Stimulated activated CD4-positive, alpha-beta T cell treated with anti-CD3 and anti-CD28 coated beads, Interleukin-15, amount 100 ng/mL, for 48 hours (primary cell): ENCODE measurements at regions not wholly inside any gene's neighbourhood (a gene's known extent, or its start where the extent isn't known, plus 50 kb on each side); places are given as distances from the start of the nearest gene placed in this dataset.

ENCODE experiments used
- DNase-seq, 2 donors: peaks; one replicate each; pipeline ENCODE4 v3.0.0-alpha.2; 2020; ENCODE audit warnings: low read depth in 2 of 2

DNA sequence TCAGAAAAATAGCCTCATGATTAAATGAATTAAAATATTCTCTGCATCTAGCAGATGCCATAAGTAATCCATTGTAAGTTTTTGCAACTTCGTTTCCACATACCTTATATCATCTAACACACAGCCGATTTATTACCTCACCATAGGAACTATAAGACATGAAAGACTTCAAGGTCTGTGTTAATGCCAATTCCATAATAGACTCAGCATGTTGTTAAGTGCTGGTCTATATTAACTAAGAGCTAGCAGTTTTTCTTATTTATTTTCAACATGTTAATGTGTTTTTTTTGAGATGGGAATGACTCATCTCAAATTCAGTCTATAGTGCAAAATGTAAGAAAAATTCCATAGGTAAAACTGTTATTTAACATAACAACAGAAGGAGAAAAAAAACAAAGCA is 243.9 kb upstream of the GULP1 start:
- no peak for DNase-seq

DNA sequence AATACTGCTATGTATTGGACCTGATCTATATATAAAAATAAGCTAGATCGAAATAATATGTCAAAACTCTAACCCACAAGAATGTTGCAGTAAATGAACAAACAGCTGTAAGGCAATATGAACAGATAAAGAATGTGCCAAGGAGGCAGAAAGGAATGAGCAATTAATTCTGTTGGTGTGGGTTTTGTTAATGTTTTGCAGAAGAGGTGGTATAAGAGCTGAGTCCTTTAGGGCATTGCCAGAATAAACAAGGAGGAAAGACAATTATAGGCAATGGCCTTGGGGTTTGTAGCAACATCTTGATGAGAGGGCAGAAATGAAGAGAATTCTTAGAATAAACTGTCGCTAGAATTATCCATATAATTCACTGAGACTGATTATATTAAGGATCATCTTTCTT is 240.9 kb upstream of the GULP1 start:
- no peak for DNase-seq

DNA sequence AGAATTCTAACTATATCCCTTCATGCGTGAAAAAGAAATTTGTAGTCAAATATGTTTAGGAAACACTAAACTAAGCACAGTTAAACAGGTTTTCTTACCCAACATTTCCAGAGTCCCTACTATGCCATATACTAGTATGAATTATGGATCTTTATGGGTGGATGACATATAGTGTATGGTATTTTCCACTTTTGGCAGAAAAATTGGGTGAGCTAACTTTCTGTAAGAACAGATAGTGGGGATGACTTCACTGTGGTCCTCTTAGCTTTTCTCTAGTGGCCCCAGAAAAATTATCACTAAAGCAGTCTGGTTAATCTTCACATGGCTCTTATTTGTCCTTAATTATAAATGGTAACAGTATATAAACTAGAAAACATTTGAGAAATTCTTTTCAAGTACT is 240.0 kb upstream of the GULP1 start:
- DNase-seq, result no peak

DNA sequence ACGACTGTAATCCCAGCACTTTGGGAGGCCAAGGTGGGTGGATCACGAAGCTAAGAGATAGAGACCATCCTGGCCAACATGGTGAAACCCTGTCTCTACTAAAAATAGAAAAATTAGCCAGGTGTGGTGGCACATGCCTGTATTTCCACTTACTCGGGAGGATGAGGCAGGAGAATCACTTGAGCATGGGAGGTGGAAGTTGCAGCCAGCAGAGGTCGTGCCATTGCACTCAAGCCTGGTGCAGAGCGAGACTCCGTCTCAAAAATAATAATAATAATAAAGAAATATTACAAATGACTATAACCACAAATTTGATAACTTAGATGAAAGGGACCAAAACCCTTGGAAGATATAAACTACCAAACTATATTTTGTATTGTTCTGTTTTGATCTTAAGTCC is 226.3 kb upstream of the GULP1 start:
- DNase-seq, result no peak

DNA sequence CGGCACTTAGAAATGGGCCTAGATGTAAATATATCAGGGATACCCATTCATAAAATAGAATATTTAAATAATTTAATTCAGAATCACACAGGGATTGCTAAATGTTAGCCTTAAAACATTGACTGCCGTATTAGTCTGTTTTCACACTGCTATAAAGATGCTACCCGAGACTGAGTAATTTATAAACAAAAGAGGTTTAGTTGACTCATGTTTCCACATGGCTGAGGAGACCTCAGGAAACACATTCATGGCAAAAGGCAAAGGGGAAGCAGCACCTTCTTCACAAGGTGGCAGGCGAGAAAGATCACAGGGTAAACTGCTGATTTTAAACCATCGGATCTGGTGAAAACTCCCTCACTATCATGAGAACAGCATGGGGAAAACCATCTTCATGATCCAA is 223.6 kb upstream of the GULP1 start:
- DNase-seq, result no peak

DNA sequence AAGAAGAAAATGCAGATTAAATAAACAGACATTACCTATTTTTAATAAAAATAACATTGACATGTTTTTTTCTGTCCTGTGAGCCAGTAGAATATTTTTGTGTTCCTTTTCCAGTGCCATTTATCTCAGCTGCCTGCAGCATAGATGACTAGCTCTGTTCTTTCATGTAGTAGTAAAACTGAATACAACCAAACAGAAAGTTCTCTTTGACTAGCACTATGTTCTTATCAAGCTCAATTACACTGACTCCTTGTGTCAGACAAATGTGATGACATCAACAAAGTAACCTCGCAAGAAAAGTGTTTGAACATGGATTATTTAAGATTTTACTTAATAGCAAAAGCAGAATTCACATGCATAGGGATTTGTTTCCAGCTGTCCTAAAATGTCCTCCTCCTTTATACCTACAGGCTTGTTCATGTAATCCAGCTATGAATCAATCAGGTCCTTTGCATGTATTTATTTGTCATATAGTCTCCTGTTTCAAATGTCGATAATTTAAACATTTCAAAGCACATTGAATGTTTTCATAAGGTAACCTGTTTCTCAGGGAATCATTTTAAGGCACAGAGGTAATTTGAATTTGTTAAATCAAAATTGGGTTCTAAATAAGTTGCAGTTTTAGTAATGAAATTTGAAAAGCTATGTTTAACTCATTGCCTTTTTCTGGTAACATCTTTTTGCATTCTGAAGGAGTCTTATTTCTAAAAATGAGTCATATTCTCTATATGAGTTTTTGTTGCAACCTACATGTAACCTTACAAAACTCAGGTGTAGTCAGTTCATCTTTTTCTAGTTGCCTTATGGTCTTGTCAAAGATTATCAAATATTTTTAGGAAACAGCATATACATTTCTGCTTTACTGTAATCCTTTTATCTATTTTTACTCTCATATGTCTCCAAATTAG is 215.3 kb upstream of the GULP1 start:
- no peak for DNase-seq

DNA sequence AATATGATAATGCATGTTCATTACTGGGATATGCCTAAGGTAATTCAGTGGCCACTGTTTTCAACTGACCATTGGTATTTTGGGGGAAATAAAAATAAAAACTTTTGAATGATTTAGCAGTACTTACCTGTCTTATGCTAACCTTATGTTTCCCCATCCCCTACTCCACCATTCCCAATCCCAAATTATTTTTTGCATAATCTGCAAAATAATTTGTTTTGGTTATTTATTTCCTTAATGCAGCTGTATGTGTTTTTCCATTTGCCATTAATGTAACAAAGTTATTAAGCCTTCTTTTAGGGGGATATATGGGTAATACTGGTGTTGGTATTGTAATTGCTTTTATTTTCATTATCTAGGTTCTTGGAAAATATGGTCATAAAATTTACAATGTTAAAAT is 213.9 kb upstream of the GULP1 start:
- no peak for DNase-seq

DNA sequence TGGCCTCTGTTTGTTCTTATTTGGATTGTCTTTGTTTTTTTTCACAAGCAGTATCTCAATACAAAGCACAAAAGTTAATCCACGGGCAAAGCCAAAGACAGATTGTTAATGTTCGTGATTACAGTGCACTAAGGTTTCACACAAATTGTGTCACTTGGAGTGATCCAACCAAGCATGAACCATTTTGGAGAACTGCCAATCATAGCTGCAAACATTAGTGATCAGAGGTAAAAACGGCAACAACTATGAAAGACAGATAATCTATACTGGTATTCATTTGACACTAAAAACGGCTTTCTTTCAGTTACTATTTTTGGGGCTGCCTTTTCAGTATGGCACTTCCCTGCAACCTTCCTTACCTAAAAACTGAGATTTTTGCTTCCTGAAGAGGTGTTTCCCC is 213.1 kb upstream of the GULP1 start:
- DNase-seq, result no peak

DNA sequence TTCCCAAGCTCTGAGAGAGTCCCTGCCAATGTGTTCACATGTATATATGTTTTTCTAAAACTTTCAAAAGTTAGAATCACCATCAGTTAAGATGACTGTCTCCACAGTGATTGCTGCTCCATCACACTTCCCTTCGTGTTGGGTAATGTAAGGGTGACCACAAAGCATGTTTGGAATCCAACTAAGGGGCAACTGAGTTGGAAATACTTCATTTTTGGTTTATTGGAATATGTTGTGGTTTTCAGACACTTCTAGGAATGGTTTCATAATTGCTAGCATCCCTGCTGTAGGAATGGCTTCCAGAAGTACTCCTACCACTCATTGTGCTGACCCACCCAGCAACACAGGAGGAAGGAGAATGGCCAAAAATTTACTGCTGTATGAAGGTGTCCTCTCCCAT is 212.5 kb upstream of the GULP1 start:
- DNase-seq, result no peak

DNA sequence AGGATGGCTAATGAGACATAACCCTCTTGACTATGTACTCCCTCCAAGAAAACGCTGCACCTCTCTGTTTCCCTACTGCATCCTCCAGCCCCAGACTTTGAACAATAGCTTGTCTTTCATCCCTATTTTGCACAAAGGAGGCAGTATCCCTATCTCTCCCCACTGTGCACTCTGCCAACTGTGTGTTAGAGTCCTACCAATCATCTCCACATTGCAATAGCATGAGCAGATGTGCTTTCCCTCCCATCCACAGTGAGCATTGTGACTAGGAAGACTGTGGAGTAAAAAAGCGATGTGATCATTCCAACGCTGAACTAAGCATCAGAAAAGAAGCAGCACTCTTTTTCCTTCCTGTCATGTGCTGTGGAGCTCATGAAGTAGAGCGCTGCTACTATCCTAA is 206.3 kb upstream of the GULP1 start:
- DNase-seq, result no peak

DNA sequence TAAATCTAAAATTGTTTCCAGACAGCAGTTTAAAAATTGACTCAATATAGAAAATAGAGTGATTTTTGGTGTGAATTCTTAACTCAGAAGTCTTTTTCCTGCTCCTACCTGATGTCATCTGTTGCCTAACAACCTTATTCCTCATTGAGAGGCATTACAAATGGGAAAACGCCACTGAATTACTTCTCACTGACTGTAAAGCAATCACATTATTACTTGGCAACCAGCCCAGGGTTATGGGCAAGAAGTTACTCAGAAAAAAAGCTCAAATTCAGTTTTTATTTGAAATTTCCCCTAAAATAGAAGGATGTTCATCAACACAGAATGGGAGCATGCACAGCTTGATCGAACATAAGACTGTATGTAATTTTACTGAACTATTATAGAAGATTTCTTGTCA is 201.8 kb upstream of the GULP1 start:
- DNase-seq, result no peak

DNA sequence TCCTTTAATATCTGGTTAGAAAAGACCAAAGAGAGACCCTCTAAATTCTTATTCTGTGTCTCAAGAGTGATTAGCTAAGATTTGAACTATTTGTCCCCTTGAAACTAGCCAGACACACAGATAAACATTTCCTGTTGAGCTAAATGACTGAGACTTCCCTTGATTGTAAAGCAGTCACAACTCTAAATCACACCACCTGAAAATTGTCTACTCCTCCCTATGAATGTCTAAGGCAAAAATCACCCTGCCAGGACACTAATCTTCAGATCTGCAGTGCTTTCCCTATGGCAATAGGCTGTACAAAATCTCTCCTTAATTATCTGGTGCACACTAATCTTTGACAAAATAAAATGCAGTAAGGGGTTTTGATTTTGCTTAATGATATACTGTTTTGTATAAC is 200.5 kb upstream of the GULP1 start:
- DNase-seq, result no peak

DNA sequence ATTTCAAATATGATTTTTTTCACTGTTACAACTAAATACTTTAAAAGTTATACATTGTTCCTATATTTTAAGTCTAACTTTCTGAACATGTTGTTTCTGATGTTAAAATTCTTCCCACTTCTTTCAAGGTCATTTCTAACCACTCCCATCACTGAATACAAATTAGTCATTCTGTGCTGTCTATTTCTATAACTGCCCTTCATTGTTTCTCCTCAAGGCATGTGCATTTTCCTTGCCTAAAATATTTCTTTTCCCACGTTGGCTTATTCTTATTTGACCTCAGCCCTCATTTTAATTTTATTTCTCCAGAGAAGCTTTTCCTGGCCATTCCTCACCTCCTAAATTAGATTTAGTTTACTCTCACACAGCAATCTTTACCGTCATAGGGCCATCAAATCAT is 198.9 kb upstream of the GULP1 start:
- DNase-seq, result no peak

DNA sequence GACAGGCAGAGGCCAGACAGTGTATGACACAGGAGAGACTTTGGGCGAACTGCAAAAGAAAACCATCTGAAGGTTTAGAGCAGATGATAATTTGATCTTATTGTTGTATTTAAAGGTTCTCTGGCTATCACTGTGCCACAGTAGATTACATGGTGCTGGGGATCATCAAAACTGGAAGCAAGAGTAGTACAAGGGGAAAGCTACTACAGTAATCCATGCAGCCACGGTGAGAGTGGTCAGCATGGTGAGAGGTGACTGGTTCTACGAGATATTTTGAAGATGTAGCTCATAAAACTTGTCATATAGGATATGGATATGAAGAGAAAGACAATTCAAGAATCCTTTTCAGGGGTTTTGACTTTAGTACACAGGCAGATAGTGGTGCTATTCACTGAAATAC is 194.8 kb upstream of the GULP1 start:
- DNase-seq, result no peak

DNA sequence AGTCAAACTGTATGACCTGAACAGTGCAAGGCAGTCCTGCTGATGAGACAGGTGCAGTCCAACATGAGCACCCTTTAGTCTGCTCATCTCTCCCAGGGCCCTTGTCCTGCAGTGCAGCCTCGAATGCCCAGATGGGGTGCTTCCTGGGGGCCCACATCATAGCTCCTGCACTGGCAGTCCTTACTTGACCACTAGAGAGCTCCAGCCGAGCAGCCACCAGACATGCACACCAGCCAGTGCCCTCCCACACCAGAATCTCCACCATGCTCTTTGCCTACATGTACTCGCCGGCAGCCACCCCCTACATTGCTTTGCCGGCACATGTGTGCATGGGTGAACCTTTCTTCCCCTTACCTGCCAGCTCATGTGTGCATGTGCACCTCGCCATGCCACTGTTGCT is 188.8 kb upstream of the GULP1 start:
- no peak for DNase-seq

DNA sequence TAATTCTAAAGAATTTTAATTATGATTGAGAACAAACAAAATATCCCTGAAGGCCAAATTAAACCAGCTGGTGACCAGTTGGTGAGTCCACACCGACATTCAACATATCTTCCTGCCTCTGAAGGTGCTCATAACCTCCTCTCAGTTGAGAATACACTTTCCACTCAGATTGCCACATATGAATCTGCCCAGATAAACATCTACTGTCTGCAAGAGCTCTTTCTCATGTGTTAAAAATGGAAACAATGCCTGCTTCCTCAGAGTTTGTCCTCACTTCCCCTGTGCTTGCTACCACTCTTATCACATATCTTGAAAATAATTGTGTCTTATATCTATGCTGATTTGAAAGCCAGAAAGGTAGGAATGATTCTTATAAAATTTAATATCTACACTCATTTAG is 177.7 kb upstream of the GULP1 start:
- DNase-seq, result no peak

DNA sequence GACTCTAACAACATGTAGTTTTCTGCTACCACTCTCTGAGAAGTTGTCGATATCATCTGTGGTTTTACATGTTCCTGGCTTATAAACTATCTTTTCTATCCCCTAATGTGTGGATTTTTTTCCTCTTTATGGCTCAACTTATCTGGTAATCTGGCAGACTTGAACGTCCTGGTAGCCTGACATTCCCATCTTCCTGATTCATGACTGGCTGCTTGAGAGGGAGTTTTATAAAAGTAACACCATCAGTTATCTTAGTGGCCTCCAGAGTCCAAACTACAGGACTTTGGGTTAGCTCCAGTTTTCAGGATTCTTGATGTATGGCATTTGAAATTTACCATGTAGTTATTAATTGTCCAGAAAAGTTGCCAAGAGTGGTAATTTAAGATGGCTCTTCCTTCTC is 174.0 kb upstream of the GULP1 start:
- no peak for DNase-seq

DNA sequence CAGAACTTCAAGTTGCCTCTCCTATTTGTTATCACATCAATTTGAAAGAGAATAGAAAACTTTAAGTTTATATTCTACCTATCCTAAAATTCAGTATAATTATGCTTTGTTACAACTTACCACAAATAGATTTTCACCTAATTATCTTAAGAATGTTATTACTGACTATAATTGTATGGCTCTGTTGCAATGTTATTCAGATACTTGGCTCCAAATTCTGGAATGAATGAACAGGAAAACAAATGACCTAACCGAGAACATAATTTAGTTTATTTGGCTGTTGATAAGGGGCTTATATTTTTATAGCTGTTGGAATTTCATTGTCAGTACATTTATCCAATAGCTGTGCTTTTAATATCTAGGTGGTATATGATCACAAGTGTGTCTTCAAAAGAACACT is 173.2 kb upstream of the GULP1 start:
- no peak for DNase-seq

DNA sequence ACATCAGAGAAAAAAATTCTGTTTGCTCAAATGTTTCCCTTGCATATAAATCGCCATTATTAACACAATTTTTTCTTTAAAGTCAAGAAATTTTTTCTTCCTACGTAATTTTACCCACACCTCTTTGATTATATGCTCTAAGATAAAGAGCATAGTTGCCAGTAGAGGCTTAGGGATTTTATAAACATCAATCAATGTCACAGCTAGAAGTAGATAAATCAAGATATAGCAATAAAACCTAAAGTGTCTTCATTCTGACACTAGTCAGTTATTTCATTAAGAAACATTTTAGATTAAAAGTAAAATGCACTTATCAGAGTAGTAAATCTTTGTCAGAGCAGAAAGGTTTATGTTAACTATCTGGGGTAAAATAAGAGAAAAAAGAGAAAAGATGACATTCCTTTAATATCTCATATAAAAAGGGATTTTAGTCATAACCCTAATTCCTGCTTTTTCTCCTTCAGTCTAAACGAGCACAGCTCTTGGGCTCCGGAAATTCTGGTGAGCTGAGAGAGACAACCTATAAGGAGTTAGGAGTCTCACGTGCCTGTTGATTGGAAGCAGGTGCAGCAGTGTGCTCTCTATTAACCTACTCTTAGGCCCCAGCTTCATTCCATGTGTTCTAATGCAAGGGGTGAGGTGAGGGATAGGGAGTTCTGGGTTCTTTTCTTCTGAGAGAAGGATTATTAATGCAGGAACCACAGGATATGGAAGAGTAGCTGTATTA is 172.4 kb upstream of the GULP1 start:
- no peak for DNase-seq

DNA sequence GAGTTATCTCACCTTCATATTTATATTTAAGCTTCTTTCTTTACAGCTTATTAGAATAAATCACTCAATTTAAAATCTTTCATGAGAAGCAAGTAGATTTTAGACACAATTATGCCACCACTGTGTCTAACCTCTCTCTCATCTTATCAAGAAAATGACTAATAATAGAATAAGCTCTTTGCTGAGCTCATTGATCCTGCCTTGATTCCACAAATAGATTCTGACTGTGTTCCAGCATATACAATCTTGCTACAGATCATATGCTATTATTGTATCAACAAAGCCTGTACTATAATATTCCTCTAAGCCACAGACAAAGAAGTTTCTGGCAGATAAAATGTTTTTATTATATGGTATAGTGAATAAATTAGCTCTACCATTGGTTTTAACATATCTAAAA is 168.7 kb upstream of the GULP1 start:
- no peak for DNase-seq

DNA sequence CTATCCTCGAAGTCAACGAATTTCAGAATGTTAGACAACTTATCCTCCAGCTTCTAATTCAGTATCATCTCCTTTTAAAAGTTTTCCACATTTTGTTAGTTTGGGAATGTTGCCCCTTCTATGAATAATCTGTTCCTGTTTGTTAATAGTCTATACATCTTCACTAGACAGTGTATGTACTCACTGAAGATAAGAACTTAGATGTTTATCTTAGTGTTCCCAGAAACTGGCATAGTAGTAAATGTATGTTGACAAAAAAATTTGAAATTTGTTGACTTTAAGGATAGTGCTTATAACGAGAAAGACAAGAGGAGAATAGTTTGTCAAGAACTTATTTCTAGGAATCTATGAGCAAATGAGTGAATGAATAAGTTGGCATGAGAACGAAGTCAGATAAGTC is 162.0 kb upstream of the GULP1 start:
- no peak for DNase-seq

DNA sequence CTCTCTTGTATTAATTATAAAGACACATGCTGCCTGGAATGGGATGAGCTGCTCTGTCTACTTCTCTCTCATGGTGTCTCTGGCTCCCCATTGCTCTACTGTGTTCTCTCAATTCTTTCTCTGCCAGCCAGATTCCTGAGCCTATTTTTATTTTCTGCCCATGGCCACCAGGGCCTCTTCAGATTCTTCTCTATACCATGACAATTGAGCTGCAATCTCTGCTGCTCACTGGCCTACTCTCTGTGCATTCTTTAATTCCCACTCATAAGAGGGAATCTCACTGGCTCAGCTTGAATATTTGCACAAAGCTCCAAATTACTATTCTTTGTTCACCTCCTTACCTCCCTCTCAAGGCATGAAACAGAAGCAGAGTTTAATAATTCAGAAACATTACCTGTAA is 161.4 kb upstream of the GULP1 start:
- DNase-seq, result no peak

DNA sequence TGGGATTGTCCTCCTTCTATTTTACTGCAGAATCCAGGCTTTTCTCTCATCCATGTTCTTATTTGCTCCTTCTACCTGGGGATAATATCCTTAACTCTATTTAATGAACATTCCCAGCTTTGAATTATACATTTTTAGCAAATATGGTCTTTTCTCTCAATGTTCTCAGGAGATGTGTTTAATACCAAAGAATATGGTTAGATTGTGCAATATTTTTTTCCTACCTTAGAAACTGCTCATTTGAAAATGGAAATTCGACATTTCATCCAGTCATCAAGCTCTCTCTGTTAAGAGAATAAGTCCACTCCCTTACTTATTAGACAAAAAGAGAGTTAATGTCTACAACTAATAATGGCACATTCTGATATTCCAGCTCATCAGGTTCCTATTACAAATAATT is 160.4 kb upstream of the GULP1 start:
- DNase-seq, result no peak

DNA sequence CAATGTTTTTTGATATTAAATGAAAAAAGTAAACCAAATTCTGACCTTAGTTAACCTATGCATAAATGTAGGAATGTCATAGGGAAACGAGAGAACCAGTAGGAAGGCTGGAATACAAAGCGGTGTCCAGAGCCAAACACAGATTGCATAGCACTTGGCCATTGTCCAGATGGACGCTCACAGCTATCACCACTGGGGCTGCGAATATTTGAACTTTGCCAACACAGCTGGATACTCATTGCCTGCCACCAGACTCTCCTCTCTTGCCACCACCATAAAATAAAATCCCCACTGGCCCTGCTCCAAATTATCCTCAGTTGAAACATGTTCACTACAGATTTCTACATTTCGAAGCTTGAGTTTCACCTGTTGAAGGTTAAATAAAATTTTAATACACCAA is 159.3 kb upstream of the GULP1 start:
- no peak for DNase-seq
